Testis (tissue), 2 donors: ENCODE measurements at regions not wholly inside any gene's neighbourhood (a gene's known extent, or its start where the extent isn't known, plus 50 kb on each side); places are given as distances from the start of the nearest gene placed in this dataset.

Experiments
- DNase-seq: peaks from one replicate; pipeline ENCODE4 v3.0.0-alpha.2; 2019
- H3K27ac ChIP-seq, 2 donors: fragments of 200-600 bp; sonication (generic); one replicate each; pipeline ENCODE4 v1.5.1; 2019
- H3K27me3 ChIP-seq: fragments of 200-600 bp; sonication (generic); one replicate; pipeline ENCODE4 v1.5.1; 2019
- H3K36me3 ChIP-seq: fragments of 200-600 bp; sonication (generic); one replicate; pipeline ENCODE4 v1.5.1; 2017; ENCODE audit warnings: low read depth; ENCODE audit errors: missing control alignments
- H3K4me1 ChIP-seq: fragments of 200-600 bp; sonication (generic); one replicate; pipeline ENCODE4 v1.5.1; 2019
- H3K4me3 ChIP-seq, 2 donors: fragments of 200-600 bp; sonication (generic); one replicate each; pipeline ENCODE4 v1.5.1; 2017 to 2019
- H3K9me3 ChIP-seq: fragments of 200-600 bp; sonication (generic); one replicate; pipeline ENCODE4 v1.5.1; 2017
- CTCF ChIP-seq, 3 experiments: fragments of 450-650 bp in 2 of 3; fragments of 200-600 bp in 1 of 3; sonication (generic) in 1 of 3; IDR thresholded peaks; one replicate each; pipeline ENCODE4 v1.5.1; 2016 to 2019; ENCODE audit warnings: antibody characterized with exemption in 3 of 3, mild to moderate bottlenecking in 2 of 3, moderate library complexity in 1 of 3
- POLR2A ChIP-seq: fragments of 450-650 bp; IDR thresholded peaks from one replicate; pipeline ENCODE4 v1.6.1; 2017; ENCODE audit warnings: antibody characterized with exemption, mild to moderate bottlenecking, moderate library complexity
- WGBS, 2 donors: methylation state at CpG; one replicate each; pipeline ENCODE4 v1.1.5; 2018; 5-methylcytosine and 5-hydroxymethylcytosine counted together
- intact Hi-C: fragments of 100-400 bp; cut with DNase I; formaldehyde crosslinking; loops from one replicate; pipeline ENCODE4 v1.15.1; 2023; ENCODE audit warnings: low total_unique reads

DNA sequence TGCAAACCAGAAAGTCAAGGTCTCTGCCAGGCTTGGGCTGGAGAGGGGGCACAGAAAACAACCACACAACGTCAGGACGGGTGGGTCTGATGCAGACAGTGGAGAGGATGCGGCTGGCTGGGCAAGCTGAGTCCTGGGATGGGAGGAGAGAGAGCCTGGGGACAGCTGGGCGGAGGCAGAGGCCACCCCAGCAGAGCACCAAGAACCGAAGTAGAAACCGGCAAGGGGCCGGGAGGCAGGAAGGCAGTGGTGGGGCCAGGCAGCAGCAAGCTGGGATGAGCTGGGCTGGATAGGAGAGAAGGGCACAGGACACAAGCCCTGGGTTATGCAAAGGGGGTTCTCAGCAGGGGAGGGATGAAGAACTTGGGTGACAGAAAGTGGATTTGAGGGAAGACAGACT is 188.2 kb downstream of the SHANK2 start:
- H3K27ac ChIP-seq = no peak overlapping the region
- no peaks in the 10 kb centered on the region for H3K27me3 ChIP-seq
- WGBS, 2 donors = 84 to 92% methylated on average over 7 of the region's 7 CpGs
- no peaks in the 10 kb centered on the region for H3K36me3 ChIP-seq
- intact Hi-C loops = no loop called here
- no peak for DNase-seq
- no peaks in the 10 kb centered on the region for H3K4me1 ChIP-seq
- no peak for TF ChIP-seq CTCF (IDR thresholded peaks at IDR 0.05)
- TF ChIP-seq POLR2A = no peak
- no peaks in the 10 kb centered on the region for H3K9me3 ChIP-seq
- H3K4me3 ChIP-seq = no peak overlapping the region

- Histone ChIP-seq H3K4me3 (no peak overlapping the region), H3K36me3 (no peaks in the 10 kb centered on the region), H3K4me1 (no peaks in the 10 kb centered on the region), H3K27me3 (no peaks in the 10 kb centered on the region), H3K27ac (no peak overlapping the region), H3K9me3 (no peaks in the 10 kb centered on the region)
- DNase-seq = no peak
- intact Hi-C loops = no loop called here
- TF ChIP-seq CTCF (IDR thresholded peaks at IDR 0.05) (no peak), POLR2A (no peak)
- 87 to 91% methylated on average over 7 of the region's 7 CpGs for WGBS, 2 donors
Observed at GRCh38 chr11:71063129-71063528, 189.2 kb downstream of the SHANK2 start.

DNA sequence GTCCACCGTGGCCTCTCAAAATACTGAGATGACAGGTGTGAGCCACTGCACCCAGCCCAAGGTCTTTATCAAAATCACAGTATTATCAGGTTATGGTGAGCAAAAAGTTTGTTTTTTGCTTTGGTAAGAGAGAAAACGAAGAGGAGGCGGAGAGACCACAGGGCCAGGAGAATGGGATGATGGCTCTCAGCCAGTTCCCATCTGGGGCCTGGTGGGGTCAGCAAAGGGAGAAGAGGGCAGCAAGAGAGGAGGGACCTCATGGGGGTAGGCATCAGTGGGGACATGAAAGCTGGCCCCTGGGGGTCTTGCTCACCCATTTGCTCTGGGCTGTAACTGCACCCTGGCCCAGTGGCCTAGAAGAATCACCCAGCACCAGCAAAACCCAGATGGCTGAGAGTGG is 190.2 kb downstream of the SHANK2 start:
- Histone ChIP-seq H3K4me3 (no peak overlapping the region), H3K36me3 (no peaks in the 10 kb centered on the region), H3K27me3 (no peaks in the 10 kb centered on the region), H3K9me3 (no peaks in the 10 kb centered on the region), H3K4me1 (no peaks in the 10 kb centered on the region), H3K27ac (no peak overlapping the region)
- WGBS, 2 donors = 75 to 96% methylated on average over 3 of the region's 3 CpGs
- no peak for TF ChIP-seq POLR2A
- no peak for TF ChIP-seq CTCF (IDR thresholded peaks at IDR 0.05)
- no peak for DNase-seq
- intact Hi-C loops = no loop called here

- Histone ChIP-seq H3K9me3 (no peaks in the 10 kb centered on the region), H3K4me1 (no peaks in the 10 kb centered on the region), H3K27me3 (no peaks in the 10 kb centered on the region), H3K27ac (no peak overlapping the region), H3K36me3 (no peaks in the 10 kb centered on the region), H3K4me3 (no peak overlapping the region)
- TF ChIP-seq POLR2A (no peak), CTCF (IDR thresholded peaks at IDR 0.05) (no peak)
- no peak for DNase-seq
- intact Hi-C loops = no loop called here
- WGBS, 2 donors = 73 to 82% methylated on average over 5 to 9 of the region's 9 CpGs
Observed at GRCh38 chr11:71060391-71060791, 192.0 kb downstream of the SHANK2 start.

GRCh38 chr11:71059662-71060061 is 192.7 kb downstream of the SHANK2 start:
- Histone ChIP-seq H3K4me3 (no peak overlapping the region), H3K4me1 (no peaks in the 10 kb centered on the region), H3K9me3 (no peaks in the 10 kb centered on the region), H3K36me3 (no peaks in the 10 kb centered on the region), H3K27ac (no peak overlapping the region), H3K27me3 (no peaks in the 10 kb centered on the region)
- DNase-seq = no peak
- no peak for TF ChIP-seq POLR2A
- no peak for TF ChIP-seq CTCF (IDR thresholded peaks at IDR 0.05)
- WGBS, 2 donors = 88 to 93% methylated on average over 10 to 12 of the region's 12 CpGs
- intact Hi-C loops = no loop called here
